ENCODE measurements at regions not wholly inside any gene's neighbourhood (a gene's known extent, or its start where the extent isn't known, plus 50 kb on each side); places are given as distances from the start of the nearest gene placed in this dataset.
"Not testable (repeated sequence)": the region's sequence is repeated elsewhere in the genome, so short reads cannot be mapped to it uniquely, and the experiment has no call there.

- TF ChIP-seq SP1 (CRISPR knock-in tag; conservative IDR thresholded peaks at IDR 0.05) (no peak), ZNF416 (CRISPR knock-in tag; IDR thresholded peaks at IDR 0.05) (no peak), JUN (CRISPR knock-in tag; IDR thresholded peaks at IDR 0.05) (no peak), E2F1 (CRISPR knock-in tag; IDR thresholded peaks at IDR 0.05) (no peak), IRF2 (CRISPR knock-in tag; IDR thresholded peaks at IDR 0.05; ENCODE audit: borderline replicate concordance, low read depth) (no peak), ZNF532 (CRISPR knock-in tag; IDR thresholded peaks at IDR 0.05; ENCODE audit: borderline replicate concordance) (no peak), ZNF281 (CRISPR knock-in tag; IDR thresholded peaks at IDR 0.05) (no peak)
Measured at GRCh38 chr18:22528291-22528690, 110.6 kb upstream of the CTAGE1 start (continued).

- H3K4me3 Mint-ChIP-seq; CTCF ChIA-PET; H3K27ac Mint-ChIP-seq; POLR2A ChIA-PET; DNase-seq (ENCODE audit: low spot score); H3K27me3 Mint-ChIP-seq (ENCODE audit: low read depth); ATAC-seq; H3K36me3 Mint-ChIP-seq; H3K4me1 Mint-ChIP-seq; H3K9me3 Mint-ChIP-seq: not testable (repeated sequence)
Measured at GRCh38 chr18:22534706-22535105, 117.0 kb upstream of the CTAGE1 start.

GRCh38 chr18:22536558-22536957 is 118.8 kb upstream of the CTAGE1 start:
- no peak overlapping the region for H3K4me3 Mint-ChIP-seq
- H3K9me3 Mint-ChIP-seq: peaks cover 9% of the 10 kb centered on the region
- no peak for ATAC-seq
- no peaks in the 10 kb centered on the region for H3K4me1 Mint-ChIP-seq
- TF ChIP-seq TEAD1 (CRISPR knock-in tag; IDR thresholded peaks at IDR 0.05): no peak
- TF ChIP-seq SMAD4 (CRISPR knock-in tag; IDR thresholded peaks at IDR 0.05): no peak
- TF ChIP-seq RELA (CRISPR knock-in tag; IDR thresholded peaks at IDR 0.05; ENCODE audit: borderline replicate concordance): no peak
- no peak for TF ChIP-seq KAT7 (CRISPR knock-in tag; IDR thresholded peaks at IDR 0.05; ENCODE audit: borderline replicate concordance)
- no peak for TF ChIP-seq FOXP4 (CRISPR knock-in tag; IDR thresholded peaks at IDR 0.05)
- no peak for TF ChIP-seq ERG (CRISPR knock-in tag; IDR thresholded peaks at IDR 0.05)
- no peak for TF ChIP-seq PREB (CRISPR knock-in tag; IDR thresholded peaks at IDR 0.05; ENCODE audit: borderline replicate concordance)
- TF ChIP-seq CBFB (CRISPR knock-in tag; IDR thresholded peaks at IDR 0.05; ENCODE audit: low read depth): no peak
- no peak for TF ChIP-seq CREB1 (CRISPR knock-in tag; IDR thresholded peaks at IDR 0.05)
- TF ChIP-seq EMX1 (CRISPR knock-in tag; IDR thresholded peaks at IDR 0.05): no peak
- TF ChIP-seq E2F1 (CRISPR knock-in tag; IDR thresholded peaks at IDR 0.05): no peak
- TF ChIP-seq JUN (CRISPR knock-in tag; IDR thresholded peaks at IDR 0.05): no peak
- TF ChIP-seq FOXK1 (CRISPR knock-in tag; IDR thresholded peaks at IDR 0.05): no peak
- TF ChIP-seq, protein P1, sequence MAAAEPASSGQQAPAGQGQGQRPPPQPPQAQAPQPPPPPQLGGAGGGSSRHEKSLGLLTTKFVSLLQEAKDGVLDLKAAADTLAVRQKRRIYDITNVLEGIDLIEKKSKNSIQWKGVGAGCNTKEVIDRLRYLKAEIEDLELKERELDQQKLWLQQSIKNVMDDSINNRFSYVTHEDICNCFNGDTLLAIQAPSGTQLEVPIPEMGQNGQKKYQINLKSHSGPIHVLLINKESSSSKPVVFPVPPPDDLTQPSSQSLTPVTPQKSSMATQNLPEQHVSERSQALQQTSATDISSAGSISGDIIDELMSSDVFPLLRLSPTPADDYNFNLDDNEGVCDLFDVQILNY (CRISPR knock-in tag; IDR thresholded peaks at IDR 0.05): no peak
- DNase-seq (ENCODE audit: low spot score): no peak
- no peak overlapping the region for H3K27ac Mint-ChIP-seq
- CTCF ChIA-PET: no interaction called here
- no peaks in the 10 kb centered on the region; the same call in 1 of the 2 replicates for H3K27me3 Mint-ChIP-seq (ENCODE audit: low read depth)
- POLR2A ChIA-PET: no interaction called here
- no peaks in the 10 kb centered on the region for H3K36me3 Mint-ChIP-seq

All from WTC11 (cell line).